ENCODE measurements at regions not wholly inside any gene's neighbourhood (a gene's known extent, or its start where the extent isn't known, plus 50 kb on each side); places are given as distances from the start of the nearest gene placed in this dataset.
A peak's percentile ranks its signal among the peaks of the same experiment; 100 is the strongest.
"Not testable (repeated sequence)": the region's sequence is repeated elsewhere in the genome, so short reads cannot be mapped to it uniquely, and the experiment has no call there.

DNA sequence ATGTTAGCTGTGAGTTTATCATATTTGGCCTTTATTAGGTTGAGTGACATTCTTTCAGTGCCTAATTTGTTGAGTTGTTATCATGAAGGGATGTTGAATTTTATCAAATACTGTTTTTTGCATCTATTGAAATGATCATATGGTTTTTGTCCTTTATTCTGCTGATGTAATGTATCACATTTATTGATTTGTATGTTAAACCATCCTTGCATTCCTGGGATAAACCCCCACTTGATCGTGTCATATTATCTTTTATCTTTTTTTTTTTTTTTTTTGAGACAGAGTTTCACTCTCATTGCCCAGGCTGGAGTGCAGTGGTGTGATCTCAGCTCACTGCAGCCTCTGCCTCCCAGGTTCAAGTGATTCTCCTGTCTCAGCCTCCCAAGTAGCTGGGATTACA, 51.9 kb upstream of the MFGE8 start:
- not testable (repeated sequence) for H3K9me3 ChIP-seq (ENCODE audit: insufficient read depth, low read depth, low read length)
- no CpG with 5 or more reads among the region's 1 CpG for WGBS

DNA sequence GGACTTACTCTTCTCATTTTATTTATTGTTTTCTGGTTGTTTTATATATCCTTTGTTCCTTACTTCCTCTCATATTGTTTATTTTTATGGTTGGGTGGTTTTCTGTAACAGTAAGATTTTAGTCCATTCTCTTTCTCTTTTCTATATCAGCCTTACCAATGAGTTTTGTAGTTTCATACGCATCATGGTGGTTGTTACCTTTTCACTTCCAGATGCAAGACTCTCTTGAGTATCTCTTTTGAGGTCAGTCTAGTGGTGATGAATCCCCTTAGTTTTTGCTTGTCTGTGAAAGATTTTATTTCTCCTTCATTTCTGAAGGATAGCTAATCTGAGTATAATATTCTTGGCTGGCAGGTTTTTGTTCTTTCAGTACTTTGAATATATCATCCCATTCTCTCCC, 57.1 kb upstream of the MFGE8 start:
- Histone ChIP-seq H3K4me1 (ENCODE audit: insufficient read depth, low read length) (no peaks in the 10 kb centered on the region; the same call in 1 of the 2 replicates), H3K27me3 (ENCODE audit: insufficient read depth, low read length) (no peaks in the 10 kb centered on the region), H3K27ac (ENCODE audit: low read depth, low read length) (no peak overlapping the region), H3K4me3 (ENCODE audit: low read length) (no peak overlapping the region), H3K36me3 (ENCODE audit: insufficient read depth, low read length) (no peaks in the 10 kb centered on the region), H3K9me3 (ENCODE audit: insufficient read depth, low read depth, low read length) (peaks cover 11% of the 10 kb centered on the region), H3K9ac (ENCODE audit: low read depth, low read length) (no peak overlapping the region)
- no CpG with 5 or more reads among the region's 1 CpG for WGBS

More for the DNA sequence above, 51.9 kb upstream of the MFGE8 start:
- not testable (repeated sequence) for H3K9ac ChIP-seq (ENCODE audit: low read depth, low read length); H3K4me1 ChIP-seq (ENCODE audit: insufficient read depth, low read length); H3K4me3 ChIP-seq (ENCODE audit: low read length); H3K27ac ChIP-seq (ENCODE audit: low read depth, low read length); H3K36me3 ChIP-seq (ENCODE audit: insufficient read depth, low read length); H3K27me3 ChIP-seq (ENCODE audit: insufficient read depth, low read length)

DNA sequence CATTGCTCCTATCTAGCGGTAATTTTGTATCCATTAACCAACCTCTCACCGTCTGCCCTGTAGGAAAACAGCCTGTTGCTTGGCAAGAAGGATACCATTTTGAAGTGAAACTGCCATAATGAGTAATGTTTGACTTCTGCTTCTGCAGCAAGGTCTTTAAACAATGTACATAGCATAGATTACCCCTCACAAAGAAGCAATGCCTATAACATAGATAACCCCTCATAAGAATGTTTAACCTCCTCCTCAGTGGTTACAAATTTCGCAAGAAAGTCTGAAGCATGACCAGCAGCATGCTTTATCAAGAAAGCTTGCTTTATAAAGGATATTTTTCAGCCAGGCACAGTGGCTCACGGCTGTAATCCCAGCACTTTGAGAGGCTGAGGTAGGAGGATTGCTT, 61.2 kb upstream of the MFGE8 start:
- H3K36me3 ChIP-seq (ENCODE audit: insufficient read depth, low read length) = no peaks in the 10 kb centered on the region
- H3K4me1 ChIP-seq (ENCODE audit: insufficient read depth, low read length) = no peaks in the 10 kb centered on the region; the same call in 1 of the 2 replicates
- H3K9ac ChIP-seq (ENCODE audit: low read depth, low read length) = no peak overlapping the region
- no peak overlapping the region for H3K27ac ChIP-seq (ENCODE audit: low read depth, low read length)
- no peaks in the 10 kb centered on the region for H3K27me3 ChIP-seq (ENCODE audit: insufficient read depth, low read length)
- H3K4me3 ChIP-seq (ENCODE audit: low read length) = no peak overlapping the region
- 94% methylated on average over 4 of the region's 4 CpGs for WGBS
- H3K9me3 ChIP-seq (ENCODE audit: insufficient read depth, low read depth, low read length) = peaks cover 11% of the 10 kb centered on the region; the same call in 1 of the 2 replicates

DNA sequence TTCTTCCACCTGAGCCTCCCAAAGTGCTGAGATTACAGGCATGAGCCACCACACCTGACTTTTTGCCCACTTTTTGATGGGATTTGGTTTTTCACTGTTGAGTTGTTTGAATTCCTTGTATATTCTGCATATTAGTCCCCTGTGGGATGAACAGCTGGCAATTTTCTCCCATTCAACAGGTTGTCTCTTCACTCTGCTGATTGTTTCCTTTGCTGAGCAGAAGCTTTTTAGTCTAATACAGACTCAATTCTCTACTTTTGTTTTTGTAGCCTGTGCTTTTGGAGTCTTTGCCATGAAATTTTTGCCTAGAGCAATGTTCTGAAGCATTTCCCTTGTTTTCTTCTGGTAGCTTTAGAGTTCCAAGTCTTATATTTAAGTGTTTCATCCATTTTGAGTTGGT, 62.7 kb upstream of the MFGE8 start:
- Histone ChIP-seq H3K9ac (ENCODE audit: low read depth, low read length) (no peak overlapping the region), H3K27ac (ENCODE audit: low read depth, low read length) (no peak overlapping the region), H3K4me3 (ENCODE audit: low read length) (no peak overlapping the region), H3K27me3 (ENCODE audit: insufficient read depth, low read length) (no peaks in the 10 kb centered on the region), H3K36me3 (ENCODE audit: insufficient read depth, low read length) (no peaks in the 10 kb centered on the region), H3K9me3 (ENCODE audit: insufficient read depth, low read depth, low read length) (peaks cover 4% of the 10 kb centered on the region; the same call in 1 of the 2 replicates), H3K4me1 (ENCODE audit: insufficient read depth, low read length) (no peaks in the 10 kb centered on the region; the same call in 1 of the 2 replicates)

DNA sequence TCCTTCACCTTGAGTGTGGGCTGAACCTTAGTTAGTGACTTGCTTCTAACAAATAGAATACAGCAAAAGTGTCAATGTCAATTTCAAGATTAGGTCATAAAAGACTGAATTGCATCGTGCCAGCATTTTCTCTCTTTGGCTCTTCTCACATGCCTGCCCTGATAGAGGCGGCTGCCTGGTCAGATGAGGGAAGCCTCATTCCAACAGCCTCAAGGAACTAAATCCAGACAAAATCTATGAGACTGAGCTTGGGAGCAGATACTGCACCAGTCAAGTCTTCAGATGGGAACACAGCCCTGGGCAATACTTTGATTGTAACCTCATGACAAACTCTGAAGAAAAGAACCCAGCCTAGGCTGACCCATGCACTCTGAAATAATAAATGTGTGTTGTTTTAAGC, 63.5 kb upstream of the MFGE8 start:
- H3K27ac ChIP-seq (ENCODE audit: low read depth, low read length) = no peak overlapping the region
- no peaks in the 10 kb centered on the region for H3K36me3 ChIP-seq (ENCODE audit: insufficient read depth, low read length)
- no peak overlapping the region for H3K9ac ChIP-seq (ENCODE audit: low read depth, low read length)
- H3K4me1 ChIP-seq (ENCODE audit: insufficient read depth, low read length) = peaks cover 4% of the 10 kb centered on the region
- peaks cover 3% of the 10 kb centered on the region; the same call in 1 of the 2 replicates for H3K9me3 ChIP-seq (ENCODE audit: insufficient read depth, low read depth, low read length)
- WGBS = 91% methylated on average over 2 of the region's 2 CpGs
- H3K4me3 ChIP-seq (ENCODE audit: low read length) = no peak overlapping the region
- no peaks in the 10 kb centered on the region for H3K27me3 ChIP-seq (ENCODE audit: insufficient read depth, low read length)

DNA sequence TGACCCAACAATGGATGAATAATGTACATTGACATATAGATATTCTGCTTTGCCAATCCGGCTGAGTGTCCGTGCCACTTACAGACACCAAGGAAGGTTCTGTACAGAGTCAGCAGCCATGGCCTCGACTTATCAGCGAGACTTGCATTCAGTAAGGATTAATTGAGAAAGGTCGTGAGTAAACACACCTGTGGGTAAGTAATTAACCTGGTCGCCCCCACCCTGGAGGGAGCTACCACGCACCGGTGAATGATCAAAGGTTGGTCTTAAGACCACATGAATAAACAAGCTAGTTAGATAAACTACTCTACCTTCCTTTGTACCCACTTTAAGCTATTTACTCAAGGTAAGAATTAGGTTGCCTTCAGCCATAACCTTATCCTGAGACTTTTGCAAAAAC, 66.5 kb upstream of the MFGE8 start:
- no peak overlapping the region for H3K27ac ChIP-seq (ENCODE audit: low read depth, low read length)

DNA sequence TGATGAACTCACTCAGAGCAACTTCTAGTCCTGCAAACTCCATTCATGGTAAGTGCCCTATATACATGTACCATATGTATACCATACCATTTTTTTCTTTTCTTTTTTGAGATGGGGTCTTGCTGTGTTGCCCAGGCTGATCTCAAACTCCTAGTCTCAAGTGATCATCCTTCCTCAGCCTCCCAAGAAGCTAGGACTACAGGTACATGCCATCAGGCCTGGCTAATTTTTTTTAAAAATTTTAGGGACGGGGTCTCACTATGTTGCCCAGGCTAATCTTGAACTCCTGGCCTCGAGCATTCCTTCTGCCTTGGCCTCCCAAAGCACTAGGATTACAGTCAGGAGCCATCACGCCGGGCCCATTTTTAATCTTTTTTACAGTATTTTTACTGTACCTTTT, 67.3 kb upstream of the MFGE8 start:
- Histone ChIP-seq H3K9ac (ENCODE audit: low read depth, low read length) (no peak overlapping the region), H3K27me3 (ENCODE audit: insufficient read depth, low read length) (no peaks in the 10 kb centered on the region), H3K27ac (ENCODE audit: low read depth, low read length) (no peak overlapping the region), H3K4me3 (ENCODE audit: low read length) (no peak overlapping the region), H3K9me3 (ENCODE audit: insufficient read depth, low read depth, low read length) (no peaks in the 10 kb centered on the region), H3K36me3 (ENCODE audit: insufficient read depth, low read length) (no peaks in the 10 kb centered on the region), H3K4me1 (ENCODE audit: insufficient read depth, low read length) (peaks cover 19% of the 10 kb centered on the region)
- WGBS = 95% methylated on average over 4 of the region's 4 CpGs

More for the DNA sequence above, 66.5 kb upstream of the MFGE8 start:
- H3K9me3 ChIP-seq (ENCODE audit: insufficient read depth, low read depth, low read length) = no peaks in the 10 kb centered on the region
- 92% methylated on average over 8 of the region's 8 CpGs for WGBS
- H3K4me1 ChIP-seq (ENCODE audit: insufficient read depth, low read length) = peaks cover 15% of the 10 kb centered on the region
- H3K36me3 ChIP-seq (ENCODE audit: insufficient read depth, low read length) = no peaks in the 10 kb centered on the region
- H3K9ac ChIP-seq (ENCODE audit: low read depth, low read length) = no peak overlapping the region
- no peak overlapping the region for H3K4me3 ChIP-seq (ENCODE audit: low read length)
- no peaks in the 10 kb centered on the region for H3K27me3 ChIP-seq (ENCODE audit: insufficient read depth, low read length)

DNA sequence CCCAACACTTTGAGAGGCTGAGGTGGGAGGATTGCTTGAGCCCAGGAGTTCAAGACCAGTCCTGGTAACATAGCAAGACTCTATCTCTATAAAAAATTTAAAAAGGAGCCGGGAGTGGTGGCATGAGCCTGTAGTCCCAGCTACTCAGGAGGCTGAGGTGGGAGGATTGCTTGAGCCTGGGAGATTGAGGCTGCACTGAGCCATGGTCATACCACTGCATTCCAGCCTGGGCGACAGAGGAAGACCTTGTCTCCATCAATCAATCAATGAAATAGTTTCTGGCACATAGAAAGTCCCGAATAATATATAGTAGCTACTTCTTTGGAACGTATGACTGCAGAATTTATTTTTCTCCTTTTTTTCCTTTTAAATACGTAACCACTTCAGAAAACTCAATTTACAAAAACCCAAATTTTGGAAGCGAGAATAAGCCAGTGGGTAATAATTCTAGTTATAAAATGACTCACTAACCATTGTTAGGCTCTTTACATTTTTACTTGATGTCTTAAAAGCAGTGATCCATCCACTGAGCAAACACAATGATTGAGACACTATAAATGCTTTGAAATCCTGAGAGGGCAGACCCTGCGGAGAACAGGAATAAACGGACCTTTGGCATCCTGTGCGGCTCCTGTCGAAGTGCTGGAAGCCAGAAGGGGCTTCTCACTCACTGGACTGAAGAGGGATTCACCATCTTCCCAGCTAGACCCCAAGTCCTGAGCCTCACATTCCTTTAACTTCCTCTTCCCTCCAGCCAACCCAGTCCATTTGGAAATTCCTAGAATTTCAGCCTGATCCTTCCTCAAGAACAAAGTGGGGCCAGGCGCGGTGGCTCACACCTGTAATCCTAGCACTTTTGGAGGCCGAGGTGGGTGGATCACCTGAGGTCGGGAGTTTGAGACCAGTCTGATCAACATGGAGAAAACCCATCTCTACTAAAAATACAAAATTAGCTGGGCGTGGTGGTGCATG, 68.4 kb upstream of the MFGE8 start:
- WGBS = 91% methylated on average over 14 of the region's 15 CpGs
- Histone ChIP-seq H3K9ac (ENCODE audit: low read depth, low read length) (peak overlapping the region; percentile 38; the same call in 1 of the 2 replicates), H3K27me3 (ENCODE audit: insufficient read depth, low read length) (no peaks in the 10 kb centered on the region), H3K27ac (ENCODE audit: low read depth, low read length) (no peak overlapping the region), H3K36me3 (ENCODE audit: insufficient read depth, low read length) (no peaks in the 10 kb centered on the region), H3K4me1 (ENCODE audit: insufficient read depth, low read length) (peaks cover 28% of the 10 kb centered on the region), H3K9me3 (ENCODE audit: insufficient read depth, low read depth, low read length) (no peaks in the 10 kb centered on the region), H3K4me3 (ENCODE audit: low read length) (no peak overlapping the region)

DNA sequence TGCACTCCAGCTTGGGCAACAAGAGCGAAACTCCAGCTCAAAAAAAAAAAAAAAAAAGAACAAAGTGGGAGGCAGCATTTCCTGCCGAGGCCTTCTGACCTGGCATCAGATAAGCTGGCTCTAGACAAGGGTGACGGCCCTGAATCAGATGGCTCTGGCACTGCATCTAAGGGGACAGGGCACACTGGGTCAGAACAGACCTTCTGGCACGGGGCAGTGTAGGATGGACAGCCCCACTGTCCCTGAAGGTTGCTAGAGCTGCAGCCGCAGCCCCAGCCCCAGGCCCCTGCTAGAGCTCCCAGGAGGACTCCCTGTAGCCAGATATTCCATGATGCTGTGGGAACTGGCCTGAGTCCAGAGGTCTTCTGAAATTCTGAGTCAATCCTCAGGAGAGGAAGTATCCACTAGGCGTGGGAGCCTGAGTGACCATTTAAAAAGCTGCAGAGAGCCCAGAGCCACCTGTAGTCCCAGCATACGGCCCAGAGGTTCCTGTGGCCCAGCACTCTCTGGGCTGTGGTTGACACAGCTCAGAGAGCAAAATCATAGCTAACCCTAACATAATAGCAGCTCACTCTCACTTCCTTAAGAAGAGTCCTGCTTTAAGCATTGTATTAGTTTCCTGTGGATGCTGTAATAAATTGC, 69.2 kb upstream of the MFGE8 start:
- Histone ChIP-seq H3K4me3 (ENCODE audit: low read length) (no peak overlapping the region), H3K27ac (ENCODE audit: low read depth, low read length) (peak overlapping the region; percentile 46; the same call in 1 of the 2 replicates), H3K4me1 (ENCODE audit: insufficient read depth, low read length) (peaks cover 37% of the 10 kb centered on the region), H3K9me3 (ENCODE audit: insufficient read depth, low read depth, low read length) (no peaks in the 10 kb centered on the region), H3K9ac (ENCODE audit: low read depth, low read length) (no peak overlapping the region), H3K36me3 (ENCODE audit: insufficient read depth, low read length) (no peaks in the 10 kb centered on the region), H3K27me3 (ENCODE audit: insufficient read depth, low read length) (no peaks in the 10 kb centered on the region)
- WGBS = 86% methylated on average over 7 of the region's 7 CpGs

DNA sequence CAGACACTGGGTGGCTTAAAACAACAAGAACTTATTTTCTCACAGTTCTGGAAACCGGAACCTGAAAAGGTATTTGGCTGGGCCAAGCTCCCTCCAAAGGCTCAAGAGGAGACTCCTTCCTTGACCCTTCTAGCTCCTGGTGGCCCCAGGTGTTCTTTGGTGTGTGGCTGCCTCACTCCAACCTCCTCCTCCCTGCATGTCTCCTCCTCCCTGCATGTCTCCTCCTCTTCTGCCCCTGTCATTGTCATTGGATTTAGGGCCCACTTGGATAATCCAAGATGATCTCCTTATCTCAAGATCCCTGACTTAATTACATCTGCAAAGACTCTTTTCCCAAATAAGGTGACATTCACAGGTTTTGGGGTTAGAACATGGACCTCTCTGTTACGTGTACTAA, 69.8 kb upstream of the MFGE8 start:
- Histone ChIP-seq H3K4me1 (ENCODE audit: insufficient read depth, low read length) (peaks cover 43% of the 10 kb centered on the region), H3K36me3 (ENCODE audit: insufficient read depth, low read length) (no peaks in the 10 kb centered on the region), H3K27ac (ENCODE audit: low read depth, low read length) (peak overlapping the region; percentile 46; the same call in 1 of the 2 replicates), H3K9ac (ENCODE audit: low read depth, low read length) (no peak overlapping the region), H3K9me3 (ENCODE audit: insufficient read depth, low read depth, low read length) (no peaks in the 10 kb centered on the region), H3K27me3 (ENCODE audit: insufficient read depth, low read length) (no peaks in the 10 kb centered on the region), H3K4me3 (ENCODE audit: low read length) (no peak overlapping the region)
- 95% methylated on average over 1 of the region's 2 CpGs for WGBS

DNA sequence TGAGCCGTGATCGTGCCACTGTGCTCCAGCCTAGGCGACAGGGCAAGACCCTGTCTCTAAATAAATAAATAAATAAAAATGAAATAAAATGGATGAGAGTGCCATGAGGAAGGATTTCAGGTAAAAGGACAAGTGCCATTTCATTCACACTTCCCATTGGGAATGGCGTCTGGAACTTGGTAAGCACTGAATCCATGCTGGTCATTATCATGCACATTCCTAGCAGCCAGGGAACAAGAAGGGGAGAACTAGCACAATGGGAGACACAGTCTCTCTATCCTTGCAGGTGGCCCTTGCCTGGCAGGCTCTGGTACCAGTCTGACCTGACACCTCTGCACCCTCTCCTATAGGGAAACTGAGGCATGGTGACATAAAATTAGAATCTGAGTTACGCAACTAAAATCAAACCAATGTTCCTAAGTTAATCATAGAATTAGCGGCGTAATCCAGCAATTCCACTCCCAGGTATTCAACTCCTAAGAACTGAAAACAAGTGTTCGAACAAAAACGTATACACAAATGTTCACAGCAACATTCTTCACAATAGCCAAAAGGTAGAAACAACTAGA, 70.8 kb upstream of the MFGE8 start:
- peaks cover 53% of the 10 kb centered on the region for H3K4me1 ChIP-seq (ENCODE audit: insufficient read depth, low read length)
- H3K9me3 ChIP-seq (ENCODE audit: insufficient read depth, low read depth, low read length) = no peaks in the 10 kb centered on the region
- H3K27me3 ChIP-seq (ENCODE audit: insufficient read depth, low read length) = no peaks in the 10 kb centered on the region
- WGBS = 89% methylated on average over 8 of the region's 9 CpGs
- H3K9ac ChIP-seq (ENCODE audit: low read depth, low read length) = no peak overlapping the region
- no peaks in the 10 kb centered on the region for H3K36me3 ChIP-seq (ENCODE audit: insufficient read depth, low read length)
- no peak overlapping the region for H3K4me3 ChIP-seq (ENCODE audit: low read length)
- H3K27ac ChIP-seq (ENCODE audit: low read depth, low read length) = no peak overlapping the region
